NCI-H2227 (cell line): ENCODE measurements at regions not wholly inside any gene's neighbourhood (a gene's known extent, or its start where the extent isn't known, plus 50 kb on each side); places are given as distances from the start of the nearest gene placed in this dataset.

Experiments used
- DNase-seq: peaks from one replicate; lab custom pipeline; 2025; ENCODE audit not compliant: unreplicated experiment; lab: John Stamatoyannopoulos, UW

- no peak for DNase-seq
Measured at GRCh38 chr10:3897156-3897555, 112.1 kb upstream of the KLF6 start.

DNA sequence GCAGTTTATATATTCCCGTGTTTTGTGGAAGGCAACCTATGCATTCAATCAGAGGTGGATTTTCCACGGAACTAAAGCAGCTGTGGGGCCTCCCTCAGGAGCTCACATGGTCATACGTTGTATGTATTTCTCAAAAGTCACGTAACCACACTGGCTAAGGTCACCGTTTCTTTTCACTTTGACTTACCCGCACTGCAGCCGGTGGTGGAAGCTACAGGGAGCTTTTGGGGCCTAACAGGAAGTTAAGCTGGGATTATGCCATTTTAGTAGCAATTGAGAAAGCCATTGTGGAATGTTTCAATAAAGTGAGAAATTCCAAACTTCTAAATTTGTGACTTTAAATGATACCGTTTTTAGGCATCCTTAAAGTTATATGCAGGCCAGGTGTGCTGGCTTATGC, 111.2 kb upstream of the KLF6 start:
- no peak for DNase-seq

- no peak for DNase-seq
Measured at GRCh38 chr10:3895045-3895631, 110.1 kb upstream of the KLF6 start.

DNA sequence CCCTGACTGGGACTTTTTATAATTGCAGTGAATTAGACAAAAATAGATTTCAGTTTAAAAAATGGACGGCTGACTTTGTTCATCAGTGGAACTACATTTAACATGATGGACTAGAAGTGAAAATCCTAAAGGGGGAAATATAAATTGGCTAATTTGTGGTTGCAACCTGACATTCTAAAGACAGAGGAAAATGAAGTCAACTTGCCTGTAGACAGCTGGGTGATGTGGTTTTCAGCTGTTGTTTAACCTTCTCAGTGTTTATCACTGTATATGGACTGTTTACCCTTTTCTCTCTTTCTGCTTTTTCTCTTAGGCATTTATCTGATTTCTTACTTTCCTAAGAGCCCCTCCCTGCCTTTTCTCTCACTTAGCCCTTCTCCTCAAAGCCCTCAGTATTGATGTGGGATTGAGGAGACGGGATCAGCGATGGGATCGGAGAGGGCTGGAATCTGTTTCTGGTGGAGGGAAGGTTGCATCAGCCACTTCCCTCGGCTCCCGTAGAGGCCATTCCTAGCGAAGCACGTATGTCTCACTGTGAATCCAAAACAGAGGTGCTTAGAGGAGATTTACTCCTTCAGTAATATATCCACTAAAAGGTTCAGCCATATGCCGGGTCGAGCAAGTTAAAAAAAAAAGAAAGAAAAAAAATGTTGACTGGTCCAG, 109.0 kb upstream of the KLF6 start:
- DNase-seq: no peak

- DNase-seq: no peak
Measured at GRCh38 chr10:3892440-3893425, 107.7 kb upstream of the KLF6 start.

DNA sequence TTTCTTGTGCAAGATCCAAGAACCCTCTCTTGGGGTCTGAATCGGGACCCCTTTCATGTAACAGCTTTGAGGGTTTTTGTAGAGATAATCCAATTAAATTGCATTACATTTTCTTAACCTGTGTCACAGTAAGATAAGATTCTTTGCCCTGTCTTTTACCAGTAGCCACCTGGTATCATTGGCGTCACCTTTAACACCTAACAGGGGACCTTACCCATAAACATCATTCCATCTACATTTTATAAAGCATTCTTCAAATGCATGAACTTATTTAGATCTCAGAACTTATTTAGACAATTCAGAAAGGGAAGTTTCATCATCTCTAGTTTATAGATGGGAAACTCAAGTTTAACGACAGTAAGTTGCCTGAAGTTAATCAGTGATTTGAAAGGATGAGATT, 106.4 kb upstream of the KLF6 start:
- no peak for DNase-seq

GRCh38 chr10:3890602-3891352, 105.8 kb upstream of the KLF6 start:
- no peak for DNase-seq

GRCh38 chr10:3889961-3890522, 105.0 kb upstream of the KLF6 start:
- no peak for DNase-seq

GRCh38 chr10:3887885-3888476, 103.0 kb upstream of the KLF6 start:
- no peak for DNase-seq

- DNase-seq: no peak
Measured at GRCh38 chr10:3887404-3887803, 102.4 kb upstream of the KLF6 start.

- no peak for DNase-seq
Measured at GRCh38 chr10:3886641-3887251, 101.7 kb upstream of the KLF6 start.

GRCh38 chr10:3886191-3886590, 101.2 kb upstream of the KLF6 start:
- peak; percentile 1 for DNase-seq

DNA sequence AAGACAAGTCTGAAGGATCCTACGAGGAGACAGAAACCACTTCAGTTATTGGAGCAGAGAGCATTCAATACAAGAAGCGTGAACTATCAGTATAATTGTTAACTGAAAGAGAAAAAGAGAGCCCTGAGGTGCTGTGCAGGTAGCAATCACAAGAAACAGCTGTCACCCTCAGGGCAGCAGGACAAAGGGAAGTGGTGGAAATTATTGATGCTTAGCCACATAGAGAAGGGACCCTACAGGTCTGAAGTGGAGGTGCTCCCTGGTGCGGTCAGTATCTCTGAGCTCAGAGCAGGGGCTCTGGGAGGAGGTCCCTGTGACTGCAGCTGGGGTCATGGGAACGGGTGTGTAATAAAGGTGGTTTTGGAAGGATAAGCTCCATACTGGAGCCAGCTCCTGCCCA, 97.8 kb upstream of the KLF6 start:
- DNase-seq: peak; percentile 19

DNA sequence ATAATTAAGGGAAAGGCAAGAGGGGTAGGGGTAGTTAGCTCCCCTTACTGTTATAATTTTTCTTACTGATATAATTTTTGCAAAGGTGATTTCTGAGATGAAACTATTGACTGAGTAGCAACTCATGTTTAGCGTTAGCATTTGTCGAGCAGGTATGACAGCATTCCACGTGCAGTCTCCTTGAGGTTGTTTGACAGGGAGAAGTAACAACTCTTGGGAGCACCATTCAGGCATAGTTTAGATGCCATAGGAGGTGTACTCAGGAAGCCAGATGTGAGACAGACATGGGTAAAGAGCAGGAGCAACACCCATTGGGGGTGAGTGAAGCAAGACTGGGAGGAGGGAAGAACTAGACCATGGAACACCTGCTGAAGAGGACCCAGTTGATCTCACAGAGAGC, 96.6 kb upstream of the KLF6 start:
- DNase-seq: no peak

DNA sequence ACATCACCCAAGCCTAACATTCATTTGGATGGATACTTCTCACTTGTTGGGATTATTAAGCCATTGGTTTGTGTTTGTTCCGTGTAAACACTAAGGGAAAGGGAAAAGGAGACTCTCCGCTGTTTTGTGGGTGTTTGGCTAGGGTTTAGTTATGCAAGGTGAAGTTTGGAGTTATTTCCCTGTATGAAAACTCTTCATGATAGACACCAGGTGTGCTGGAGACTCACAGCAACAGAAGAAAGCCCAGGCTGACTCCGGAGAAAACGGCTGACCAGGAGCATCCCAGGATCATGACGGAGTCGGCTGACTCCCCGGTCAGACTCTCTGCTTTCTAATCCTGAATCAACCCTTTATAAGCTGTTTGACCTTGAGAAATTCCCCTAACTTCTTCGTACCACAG, 94.1 kb upstream of the KLF6 start:
- DNase-seq: no peak

GRCh38 chr10:3877211-3878000, 92.4 kb upstream of the KLF6 start:
- DNase-seq: no peak

DNA sequence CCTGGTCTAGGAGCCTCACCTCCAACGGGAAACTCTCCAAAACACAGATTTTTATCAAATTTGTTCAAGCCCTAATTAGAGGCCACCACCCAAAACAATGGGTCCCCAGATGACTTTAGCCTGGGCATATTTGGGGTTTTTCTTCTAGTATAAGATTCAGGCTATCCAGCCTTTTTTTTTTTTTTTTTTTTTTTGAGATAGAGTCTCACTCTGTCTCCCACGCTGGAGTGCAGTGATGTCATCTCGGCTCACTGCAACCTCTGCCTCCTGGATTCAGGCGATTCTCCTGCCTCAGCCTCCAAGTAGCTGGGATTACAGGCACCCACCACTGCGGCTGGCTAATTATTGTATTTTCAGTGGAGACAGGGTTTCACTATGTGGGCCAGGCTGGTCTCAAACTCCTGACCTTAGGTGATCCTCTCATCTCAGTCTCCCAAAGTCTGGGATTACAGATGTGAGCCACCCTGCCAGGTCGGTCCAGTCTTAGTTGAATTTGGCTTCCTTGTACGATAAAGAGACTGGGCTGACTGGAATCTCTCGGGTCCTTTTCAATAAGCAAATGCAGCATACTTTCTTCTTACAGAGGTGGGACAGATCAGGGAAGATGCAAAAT, 91.4 kb upstream of the KLF6 start:
- DNase-seq: no peak

- DNase-seq: no peak
Measured at GRCh38 chr10:3875842-3876235, 90.8 kb upstream of the KLF6 start.
